IPS DF 19.7 (cell line): ENCODE measurements at regions not wholly inside any gene's neighbourhood (a gene's known extent, or its start where the extent isn't known, plus 50 kb on each side); places are given as distances from the start of the nearest gene placed in this dataset.
"Not testable (repeated sequence)": the region's sequence is repeated elsewhere in the genome, so short reads cannot be mapped to it uniquely, and the experiment has no call there.

Source experiments
- DNase-seq: peaks from one replicate; pipeline ENCODE4 v3.0.0-alpha.2; 2013; ENCODE audit warnings: low read depth, low spot score

DNA sequence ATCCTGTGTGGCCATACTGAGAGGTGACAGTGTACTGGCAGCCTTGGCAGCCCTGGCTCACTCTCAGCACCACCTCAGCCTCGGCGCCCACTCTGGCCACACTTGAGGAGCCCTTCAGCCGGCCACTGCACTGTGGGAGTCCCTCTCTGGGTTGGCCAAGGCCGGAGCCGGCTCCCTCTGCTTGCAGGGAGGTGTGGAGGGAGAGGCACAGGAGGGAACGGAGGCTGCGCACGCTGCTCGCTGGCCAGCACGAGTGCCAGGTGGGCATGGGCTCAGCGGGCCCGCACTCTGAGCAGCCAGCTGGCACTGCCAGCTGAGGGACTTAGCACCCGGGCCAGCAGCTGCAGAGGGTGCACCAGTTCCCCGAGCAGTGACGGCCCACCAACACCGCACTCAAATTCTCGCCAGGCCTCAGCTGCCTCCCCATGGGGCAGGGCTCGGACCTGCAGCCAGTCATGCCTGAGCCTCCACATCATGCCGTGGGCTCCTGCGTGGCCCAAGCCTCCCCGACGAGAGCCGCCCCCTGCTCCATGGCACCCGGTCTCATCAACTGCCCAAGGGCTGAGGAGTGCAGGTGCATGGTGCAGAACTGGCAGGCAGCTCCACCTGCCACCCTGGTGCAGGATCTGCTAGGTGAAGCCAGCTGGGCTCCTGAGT is 184.4 kb upstream of the TOX3 start:
- DNase-seq = no peak

DNA sequence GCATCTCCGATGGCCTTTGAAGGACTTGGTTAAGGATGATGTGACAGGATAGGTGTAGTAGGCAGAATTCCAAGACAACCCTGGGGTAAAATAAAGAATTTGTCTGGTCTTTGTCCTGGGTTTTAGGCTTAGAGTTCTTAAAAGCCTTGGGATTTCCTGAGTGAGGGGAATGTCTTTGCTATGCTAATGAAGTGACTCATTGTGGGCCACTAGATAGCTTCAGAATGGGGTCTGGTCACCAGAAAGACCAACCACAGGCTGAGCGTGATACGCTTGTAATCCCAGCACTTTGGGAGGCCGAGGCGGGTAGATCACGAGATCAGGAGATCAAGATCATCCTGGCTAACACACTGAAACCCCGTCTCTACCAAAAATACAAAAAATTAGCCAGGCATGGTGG is 182.8 kb upstream of the TOX3 start:
- peak; percentile 20 for DNase-seq

DNA sequence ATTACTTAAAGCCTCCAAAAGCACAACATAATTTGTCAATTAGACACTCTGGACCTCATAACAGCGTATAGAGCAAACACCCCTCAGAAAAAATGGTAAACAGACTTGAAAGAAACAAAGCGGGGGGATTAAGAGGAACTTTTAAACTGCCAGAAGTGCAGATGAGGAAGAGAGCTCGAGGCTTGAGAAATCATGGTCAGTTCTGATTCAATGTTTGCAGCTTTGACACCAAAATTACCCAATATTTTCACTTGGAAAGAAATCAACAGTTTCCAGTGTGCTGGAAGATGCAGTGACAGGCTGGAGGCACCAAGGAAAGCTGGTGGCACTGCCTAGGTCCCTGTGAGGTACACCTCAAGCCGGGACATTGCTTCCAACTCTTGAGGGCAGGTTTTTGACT is 180.9 kb upstream of the TOX3 start:
- no peak for DNase-seq

DNA sequence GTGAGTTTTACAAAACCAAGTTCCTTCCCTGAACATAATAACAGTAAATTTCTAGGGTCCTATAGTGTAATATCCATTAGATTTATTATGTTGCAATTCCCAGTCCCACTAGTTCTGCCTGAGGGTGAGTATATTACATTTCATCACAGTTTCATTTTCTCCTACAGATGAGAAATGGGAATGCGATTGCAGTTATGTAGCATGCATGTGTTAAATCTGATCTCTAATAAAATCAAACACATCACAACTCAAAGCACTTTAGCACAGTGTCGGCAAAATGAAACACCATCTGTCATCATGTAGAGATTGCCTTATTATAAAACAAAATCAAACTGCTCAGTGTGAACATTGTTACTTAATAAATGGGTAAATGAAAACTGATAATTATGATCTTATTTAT is 180.5 kb upstream of the TOX3 start:
- DNase-seq = no peak

DNA sequence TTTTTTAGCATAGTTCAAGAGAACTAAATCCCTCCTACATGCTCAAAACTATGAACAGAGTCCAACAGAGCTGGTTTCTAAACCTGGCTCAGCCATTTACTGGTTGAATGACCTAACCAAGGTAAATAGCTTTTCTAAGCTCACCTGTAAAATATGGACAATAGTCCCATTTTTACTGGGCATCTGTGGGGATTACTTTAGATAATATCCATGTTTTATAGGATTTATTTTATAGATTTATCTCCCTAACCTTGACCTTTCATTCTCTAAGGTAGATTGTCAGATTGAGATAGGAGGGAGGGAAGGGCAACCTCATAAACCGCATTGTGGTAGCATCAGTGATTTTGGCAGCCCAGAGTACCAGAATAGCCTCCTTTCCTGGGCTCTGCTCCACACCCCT is 178.5 kb upstream of the TOX3 start:
- DNase-seq = no peak

DNA sequence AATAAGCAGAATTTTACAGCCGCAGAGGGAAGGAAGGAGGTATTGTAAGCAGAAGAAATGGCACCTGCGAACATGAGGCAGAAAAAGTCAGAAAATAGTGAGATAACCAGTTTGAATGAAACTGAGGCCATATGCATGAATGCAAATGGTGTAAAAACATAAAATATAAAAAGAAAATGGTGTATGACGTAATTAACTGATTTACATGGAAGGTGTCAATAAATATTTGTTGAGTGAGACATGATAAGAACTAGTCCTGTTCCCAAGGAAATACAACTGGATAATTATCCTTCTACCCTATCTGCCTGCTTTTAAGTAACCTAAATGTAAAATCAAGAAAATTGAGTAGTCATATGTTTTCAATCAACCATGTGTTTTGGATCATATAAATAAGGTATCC is 178.1 kb upstream of the TOX3 start:
- no peak for DNase-seq

DNA sequence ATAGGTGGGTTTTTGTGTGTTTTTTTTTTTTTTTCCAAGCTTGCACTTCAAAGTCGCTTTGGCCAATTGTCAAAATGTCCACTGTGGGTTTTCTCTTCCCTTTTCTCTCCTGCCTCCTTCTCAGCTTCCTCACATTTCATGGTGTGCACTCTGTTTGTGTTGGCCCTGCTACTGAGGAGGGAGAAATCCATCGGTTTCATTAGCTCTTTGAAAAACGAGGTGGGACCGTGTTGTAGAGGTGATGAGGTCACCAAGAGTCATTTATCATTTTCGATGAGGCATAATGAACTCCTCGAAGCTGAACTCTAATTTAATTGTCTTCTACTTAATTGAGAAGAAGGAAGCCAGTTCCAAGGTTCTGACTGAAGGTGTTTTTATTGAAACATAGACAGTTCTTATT is 174.4 kb upstream of the TOX3 start:
- DNase-seq = no peak

DNA sequence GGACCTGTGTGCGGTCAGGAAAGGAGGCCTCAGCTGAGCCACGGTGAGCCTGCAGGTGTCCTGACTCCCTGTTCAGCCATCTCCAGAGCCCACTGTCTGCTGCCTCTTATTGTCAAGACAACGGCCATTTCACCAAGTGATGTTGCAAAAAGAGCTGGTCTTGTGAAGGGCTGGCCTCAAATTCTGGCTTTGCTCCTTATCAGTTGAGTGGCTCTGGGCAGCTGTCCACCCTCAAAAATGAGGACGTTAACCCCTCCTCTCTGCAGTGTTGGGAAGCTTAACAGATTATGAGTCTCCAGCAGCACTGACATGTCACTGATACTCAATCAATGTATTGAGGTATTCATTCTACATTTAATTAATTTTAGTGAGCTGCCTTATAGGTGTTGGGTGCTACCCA is 171.1 kb upstream of the TOX3 start:
- DNase-seq = no peak

DNA sequence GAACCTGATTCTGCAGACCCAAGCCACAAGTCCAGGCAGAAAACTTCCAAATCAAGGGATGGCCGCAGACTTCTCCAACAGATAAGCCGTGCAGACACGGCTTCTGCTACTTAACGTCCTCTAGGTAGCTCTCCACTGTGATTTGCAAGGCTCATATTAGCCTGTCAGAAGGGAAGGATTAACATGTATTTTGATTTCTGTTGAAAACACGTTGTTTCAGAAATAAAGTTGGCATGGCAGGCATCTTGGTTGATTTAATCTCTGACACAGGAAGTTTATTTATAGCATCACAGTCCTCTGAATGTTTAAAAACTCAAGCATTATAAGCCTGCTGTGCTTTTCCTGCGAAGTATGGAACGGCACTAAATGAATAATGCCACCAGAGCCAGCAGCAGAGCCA is 166.8 kb upstream of the TOX3 start:
- DNase-seq = no peak

DNA sequence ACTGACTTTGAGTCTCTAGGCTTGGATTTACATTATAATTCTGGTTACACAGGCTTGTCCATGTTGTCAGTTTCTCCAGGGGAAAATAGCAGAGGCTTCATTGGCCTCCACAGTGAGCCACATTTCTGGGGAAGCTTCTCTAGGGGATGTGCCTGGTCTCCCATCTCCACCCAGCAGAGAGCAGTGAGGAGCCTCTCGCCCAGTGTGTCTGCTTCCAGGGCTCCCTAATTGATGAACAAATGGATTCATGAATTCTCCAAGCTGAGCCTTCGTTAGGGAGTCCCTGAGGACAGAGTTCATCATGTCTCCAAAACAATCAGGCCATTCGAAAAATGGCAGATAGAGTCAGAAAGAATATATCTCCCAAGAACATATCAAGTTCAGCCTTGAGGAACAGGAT is 162.4 kb upstream of the TOX3 start:
- DNase-seq = no peak

DNA sequence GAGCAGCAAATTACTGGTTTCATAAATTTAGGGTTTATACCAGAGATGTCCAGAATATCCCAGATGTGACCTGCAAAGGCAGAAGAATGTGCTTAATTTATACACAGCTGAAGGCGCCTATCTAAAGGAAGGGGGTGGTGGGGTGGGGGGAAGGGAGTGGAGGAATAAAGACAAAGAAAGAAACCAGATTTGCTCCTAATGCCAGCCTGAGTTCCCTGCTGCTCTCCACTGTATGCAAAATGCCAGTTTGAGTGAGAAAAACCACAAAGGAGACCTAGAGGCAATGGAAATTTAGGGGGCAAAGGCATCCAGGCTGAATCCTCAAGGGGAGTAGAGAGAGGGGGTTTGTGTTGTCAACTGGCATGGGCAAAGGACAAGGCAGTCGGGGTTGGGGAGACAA is 161.5 kb upstream of the TOX3 start:
- DNase-seq = no peak

DNA sequence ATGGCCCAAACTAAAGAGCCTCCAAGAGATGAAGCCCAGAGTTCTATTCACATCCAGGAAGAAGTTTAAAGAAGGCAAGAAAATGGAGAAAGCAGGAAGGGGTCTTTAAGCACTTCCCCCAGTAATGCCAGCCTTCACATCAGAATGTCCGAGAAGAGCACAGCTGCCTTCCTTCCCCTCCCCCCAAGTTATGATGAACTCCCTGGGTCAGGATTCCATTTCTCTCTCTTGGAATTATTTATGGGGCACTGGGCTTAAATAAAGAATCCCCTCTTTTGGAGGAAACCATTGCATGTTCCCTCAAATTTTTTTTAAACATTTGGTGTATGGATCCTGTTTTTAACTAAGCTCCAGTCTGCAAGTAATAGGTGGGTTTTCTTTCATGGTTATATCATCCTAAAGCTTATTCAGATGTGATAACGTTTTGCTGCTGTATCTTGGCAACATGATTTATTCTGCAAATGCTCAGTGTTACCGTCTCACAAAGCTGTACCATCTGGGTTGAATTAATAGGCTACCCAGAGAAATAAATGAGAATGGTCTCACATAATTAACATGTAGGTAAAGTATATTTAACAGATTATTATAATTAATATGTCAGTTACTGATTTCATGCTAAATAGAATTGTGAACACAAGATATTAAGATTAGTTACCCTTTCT is 160.9 kb upstream of the TOX3 start:
- no peak for DNase-seq

DNA sequence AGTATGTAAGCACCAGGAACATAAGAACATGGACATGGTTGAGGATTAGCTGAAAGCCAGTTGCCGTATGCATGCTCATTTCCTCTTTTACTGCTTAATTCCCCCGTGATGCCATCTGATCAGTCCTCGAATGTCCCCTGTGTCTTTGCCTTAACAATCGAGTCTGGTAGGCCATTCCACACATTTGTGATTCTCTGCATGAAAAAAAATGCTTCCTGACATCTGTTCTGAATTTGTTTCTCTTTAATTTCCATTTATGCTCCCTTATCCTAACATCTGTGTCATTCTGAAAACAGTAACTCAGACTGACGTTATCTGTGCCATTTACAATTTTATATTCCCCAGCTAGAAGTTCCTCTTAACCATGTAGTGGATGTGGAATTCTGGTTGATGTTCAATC is 158.2 kb upstream of the TOX3 start:
- DNase-seq = no peak

DNA sequence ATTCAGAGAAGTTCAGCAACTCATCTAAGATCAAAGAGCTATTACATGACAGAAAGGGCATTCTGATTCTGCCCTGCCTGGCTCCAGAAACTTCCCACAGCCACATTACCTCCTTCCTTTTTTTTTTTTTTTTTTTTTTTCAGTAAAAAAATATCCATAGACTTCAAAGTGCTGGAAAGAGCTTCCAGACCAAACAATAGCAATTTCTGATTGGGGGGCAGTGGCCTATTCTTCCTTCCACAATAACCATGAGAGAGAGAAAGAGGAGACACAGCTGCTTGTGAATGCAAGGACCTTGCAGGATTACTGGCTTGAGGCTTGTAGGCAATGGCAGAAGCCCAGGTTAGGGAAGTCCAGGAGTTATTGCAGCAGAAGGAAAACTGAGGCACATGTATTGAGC is 151.0 kb upstream of the TOX3 start:
- DNase-seq = no peak

DNA sequence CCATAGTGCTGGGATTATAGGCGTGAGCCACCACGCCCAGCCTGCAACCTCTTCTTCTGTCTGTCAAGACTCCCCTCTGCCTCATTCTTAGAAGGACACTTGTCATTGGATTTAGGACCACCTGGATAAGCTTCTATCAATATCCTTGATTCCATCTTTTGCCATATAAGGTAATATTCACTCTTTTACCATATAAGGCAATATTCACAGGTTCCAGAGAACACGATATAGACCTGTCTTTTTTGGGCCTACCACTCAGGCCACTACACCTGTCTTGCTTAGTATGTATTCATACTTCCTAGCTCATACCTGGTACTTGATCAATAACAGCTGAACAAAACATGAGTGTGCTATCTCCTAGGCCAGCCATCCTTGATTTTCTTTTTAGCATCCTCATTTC is 149.2 kb upstream of the TOX3 start:
- no peak for DNase-seq

DNA sequence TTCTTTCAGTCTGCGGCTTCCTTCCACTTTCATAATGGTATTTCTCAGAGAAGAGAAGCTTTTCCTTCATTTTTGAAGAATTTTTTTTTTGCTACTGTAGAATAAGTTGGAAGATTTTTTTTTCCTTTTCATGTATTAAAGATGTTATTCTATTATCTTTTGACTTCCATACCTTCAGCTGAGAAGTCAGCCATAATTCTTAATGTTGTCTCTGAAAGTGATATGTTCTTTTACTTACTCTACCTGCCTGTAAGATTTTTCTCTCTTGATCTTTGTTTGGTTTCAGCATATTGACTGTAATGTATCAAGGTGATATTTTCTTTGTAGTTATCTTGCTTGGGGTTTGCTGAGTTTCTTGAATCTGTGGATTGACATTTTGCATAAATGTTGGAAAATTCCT is 143.5 kb upstream of the TOX3 start:
- no peak for DNase-seq

DNA sequence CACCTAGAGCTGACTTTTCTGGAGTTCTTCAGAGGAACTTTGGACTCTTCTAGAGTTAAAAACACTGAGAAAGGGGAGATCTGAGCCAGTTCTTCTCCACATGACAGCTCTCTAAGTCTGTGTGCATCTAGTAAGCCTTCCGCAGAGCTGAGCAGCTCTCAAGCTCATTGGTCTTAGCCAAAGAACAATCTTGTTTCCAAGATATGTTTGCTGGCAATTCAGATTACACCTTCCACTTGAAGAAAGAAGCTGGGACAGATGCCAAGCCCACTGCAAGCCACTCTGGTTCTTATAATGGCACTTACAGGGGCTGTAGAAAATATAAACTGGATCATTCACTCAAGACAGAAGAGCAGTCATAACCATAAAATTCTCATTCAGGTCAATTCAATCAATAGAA is 134.1 kb upstream of the TOX3 start:
- DNase-seq = no peak

DNA sequence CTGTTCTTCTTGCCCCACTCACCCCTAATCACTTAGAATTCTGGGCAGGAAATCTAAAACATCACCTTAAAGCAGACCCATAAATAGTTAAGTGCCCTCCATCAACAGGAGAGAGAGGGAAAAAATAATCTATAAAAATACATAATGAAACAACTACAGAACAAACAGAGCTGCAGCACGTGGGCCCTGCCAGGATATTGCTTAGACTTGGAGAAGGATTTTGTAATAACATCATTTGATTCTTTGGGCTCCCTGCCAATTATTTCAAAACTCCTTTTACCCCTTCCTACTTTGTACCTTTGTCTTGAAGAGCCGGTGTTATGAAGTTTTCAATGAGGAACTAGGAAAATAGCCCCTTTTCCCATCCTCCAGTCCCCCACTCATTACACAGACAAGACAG is 130.6 kb upstream of the TOX3 start:
- no peak for DNase-seq

DNA sequence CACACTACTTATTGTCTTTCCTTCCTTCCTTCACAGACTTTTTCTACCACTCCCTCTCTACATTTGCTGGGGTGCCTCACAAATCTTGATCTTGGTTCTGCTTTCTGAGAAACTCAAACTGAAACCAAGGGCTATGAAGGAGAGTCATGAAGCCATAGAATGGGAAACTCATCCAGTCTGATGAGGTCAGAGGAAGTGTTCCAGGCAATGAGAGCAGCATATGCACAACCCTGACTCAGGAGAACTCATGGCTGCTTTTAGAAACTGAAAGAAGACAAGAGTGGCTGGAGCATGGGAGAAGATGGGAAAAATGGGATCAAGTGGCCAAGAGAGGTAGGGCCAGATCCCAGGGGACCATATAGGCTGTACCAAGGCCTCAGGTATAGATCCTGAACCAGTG is 130.0 kb upstream of the TOX3 start:
- no peak for DNase-seq

DNA sequence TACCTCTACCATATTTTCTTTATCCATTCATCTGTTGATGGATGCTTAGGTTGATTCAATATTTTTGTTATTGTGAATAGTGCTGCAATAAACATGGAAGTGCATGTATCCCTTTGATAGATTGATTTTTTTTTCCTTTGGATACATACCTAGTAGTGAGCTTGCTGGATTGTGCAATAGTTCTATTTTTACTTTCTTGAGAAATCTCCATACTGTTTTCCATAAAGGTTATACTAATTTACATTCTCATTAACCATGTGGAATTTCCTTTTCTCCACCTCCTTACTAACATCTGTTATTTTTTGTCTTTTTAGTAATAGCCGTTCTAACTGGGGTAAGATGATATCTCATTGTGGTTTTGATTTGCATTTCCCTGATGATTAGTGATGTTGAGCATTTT is 124.6 kb upstream of the TOX3 start:
- DNase-seq = no peak

DNA sequence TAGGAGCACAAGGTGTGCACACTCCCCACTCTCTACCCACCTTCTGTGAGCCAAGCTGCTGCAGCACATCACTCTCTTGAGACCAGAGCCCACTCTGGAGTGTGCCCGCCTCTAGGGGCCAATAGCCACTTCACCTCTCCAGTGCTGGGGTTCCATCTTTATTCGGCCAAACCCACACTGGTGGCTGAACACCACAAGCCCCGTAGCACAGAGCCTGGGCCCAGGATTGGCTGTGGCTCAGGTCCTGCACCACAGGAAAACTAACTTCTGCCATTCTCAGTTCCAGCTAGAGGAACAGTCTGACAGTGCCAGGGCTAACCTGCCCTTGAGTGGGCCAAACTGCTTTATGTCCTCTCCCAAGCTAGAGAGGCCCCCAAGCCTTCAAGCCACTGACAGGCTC is 111.0 kb upstream of the TOX3 start:
- no peak for DNase-seq

DNA sequence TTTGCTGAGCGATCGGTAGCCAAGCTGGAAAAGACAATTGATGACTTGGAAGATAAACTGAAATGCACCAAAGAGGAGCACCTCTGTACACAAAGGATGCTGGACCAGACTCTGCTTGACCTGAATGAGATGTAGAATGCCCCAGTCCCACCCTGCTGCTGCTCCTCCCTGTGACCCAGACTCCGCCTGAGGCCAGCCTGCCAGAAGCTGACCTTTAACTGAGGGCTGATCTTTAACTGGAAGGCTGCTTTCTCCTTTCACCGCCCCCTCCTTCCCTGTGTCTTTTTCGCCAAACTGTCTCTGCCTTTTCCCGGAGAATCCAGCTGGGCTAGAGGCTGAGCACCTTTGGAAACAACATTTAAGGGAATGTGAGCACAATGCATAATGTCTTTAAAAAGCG is 109.0 kb upstream of the TOX3 start:
- DNase-seq = not testable (repeated sequence)

DNA sequence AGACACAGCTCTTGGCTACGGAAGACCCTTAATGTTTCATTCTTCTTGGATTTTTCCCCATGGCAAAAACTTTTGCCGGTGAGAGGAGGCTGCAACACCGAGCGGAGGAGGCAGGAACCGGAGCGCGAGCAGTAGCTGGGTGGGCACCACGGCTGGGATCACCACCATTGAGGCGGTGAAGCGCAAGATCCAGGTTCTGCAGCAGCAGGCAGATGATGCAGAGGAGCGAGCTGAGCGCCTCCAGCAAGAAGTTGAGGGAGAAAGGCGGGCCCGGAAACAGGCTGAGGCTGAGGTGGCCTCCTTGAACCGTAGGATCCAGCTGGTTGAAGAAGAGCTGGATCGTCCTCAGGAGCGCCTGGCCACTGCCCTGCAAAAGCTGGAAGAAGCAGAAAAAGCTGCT is 108.2 kb upstream of the TOX3 start:
- not testable (repeated sequence) for DNase-seq

DNA sequence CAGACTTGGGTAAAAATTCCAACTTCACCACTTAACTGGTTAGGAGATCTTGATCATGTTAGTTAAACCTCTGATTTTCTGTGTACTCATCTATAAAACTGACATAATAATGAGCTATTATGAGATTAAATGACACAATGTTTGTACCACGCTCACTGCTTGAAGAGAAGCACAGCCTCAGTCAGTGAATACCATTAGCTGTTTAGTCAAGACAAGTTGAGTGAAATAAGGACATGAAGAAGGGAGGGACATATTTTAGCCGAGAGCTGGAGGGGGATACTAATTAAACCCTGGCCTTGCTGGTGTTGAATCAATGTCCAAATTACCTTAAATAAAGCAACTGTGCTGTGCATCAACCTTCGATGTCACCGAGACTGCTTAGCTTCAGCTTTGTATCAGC is 105.1 kb upstream of the TOX3 start:
- DNase-seq = no peak
